Adrenal gland (tissue), 9 donors: ENCODE measurements at regions not wholly inside any gene's neighbourhood (a gene's known extent, or its start where the extent isn't known, plus 50 kb on each side); places are given as distances from the start of the nearest gene placed in this dataset.

ENCODE experiments used
- DNase-seq, 7 donors: peaks; one replicate each; pipeline ENCODE4 v3.0.0-alpha.2; 2019 to 2020
- H3K27ac ChIP-seq, 5 donors: fragments of 200-600 bp; sonication (generic) in 4 of 5; 1 replicate in 3 of 5; 2 replicates in 2 of 5; pipeline versions ENCODE4 v1.5.1 to v1.8.0; 2016 to 2020; ENCODE audit warnings: mild to moderate bottlenecking in 1 of 5
- H3K27me3 ChIP-seq: fragments of 200-600 bp; 2 replicates; pipeline ENCODE4 v1.8.0; 2021
- H3K36me3 ChIP-seq, 2 donors: fragments of 200-600 bp; replicated peaks in 1 of 2; 1 replicate in 1 of 2; 2 replicates in 1 of 2; pipeline versions ENCODE4 v1.5.1 to v1.8.0; 2018 to 2022
- H3K4me1 ChIP-seq, 2 donors: fragments of 200-600 bp; replicated peaks in 1 of 2; 1 replicate in 1 of 2; 2 replicates in 1 of 2; pipeline versions ENCODE4 v1.5.1 to v1.8.0; 2018 to 2021
- H3K4me3 ChIP-seq, 4 donors: fragments of 200-600 bp; sonication (generic) in 3 of 4; one replicate each; pipeline ENCODE4 v1.5.1; 2016 to 2018
- H3K9me3 ChIP-seq, 3 donors: fragments of 200-600 bp; sonication (generic) in 1 of 3; replicated peaks in 1 of 3; 1 replicate in 2 of 3; 2 replicates in 1 of 3; pipeline versions ENCODE4 v1.5.1 to v1.8.0; 2016 to 2021
- POLR2A ChIP-seq, 2 donors: fragments of 450-650 bp; IDR thresholded peaks; one replicate each; pipeline ENCODE4 v1.6.1; 2017; ENCODE audit warnings: antibody characterized with exemption in 2 of 2, mild to moderate bottlenecking in 2 of 2, moderate library complexity in 1 of 2
- WGBS, 4 donors: extraction: QIAGEN DNeasy Blood & Tissue Kit in 2 of 4; methylation state at CpG; one replicate each; pipeline versions ENCODE4 v1.1.5 to v1.1.7; 2013 to 2017; 5-methylcytosine and 5-hydroxymethylcytosine counted together
- intact Hi-C, 2 donors: fragments of 100-400 bp; cut with DNase I; formaldehyde crosslinking; loops; one replicate each; pipeline versions ENCODE4 v1.14.1 to v1.15.0; 2022 to 2023
- TF ChIP-seq, protein P1 (sequence below), 6 experiments: fragments of 450-650 bp in 4 of 6; fragments of 200-600 bp in 2 of 6; sonication (generic) in 1 of 6; IDR thresholded peaks; 1 replicate in 5 of 6; 2 replicates in 1 of 6; pipeline versions ENCODE4 v1.5.1 to v1.8.0; 2016 to 2021; ENCODE audit warnings: antibody characterized with exemption in 6 of 6, mild to moderate bottlenecking in 2 of 6, moderate library complexity in 1 of 6
- donor health status: healthy with polysubstance abuse.
- donor health status: Bipolar disorder and iron deficiency.
- donor health status: DM: yes; HTN: yes; CAD: no.
- donor health status: DM: no; HTN: no; CAD: no.
- donor health status: DM: no; HTN: no; CAD: no.

DNA sequence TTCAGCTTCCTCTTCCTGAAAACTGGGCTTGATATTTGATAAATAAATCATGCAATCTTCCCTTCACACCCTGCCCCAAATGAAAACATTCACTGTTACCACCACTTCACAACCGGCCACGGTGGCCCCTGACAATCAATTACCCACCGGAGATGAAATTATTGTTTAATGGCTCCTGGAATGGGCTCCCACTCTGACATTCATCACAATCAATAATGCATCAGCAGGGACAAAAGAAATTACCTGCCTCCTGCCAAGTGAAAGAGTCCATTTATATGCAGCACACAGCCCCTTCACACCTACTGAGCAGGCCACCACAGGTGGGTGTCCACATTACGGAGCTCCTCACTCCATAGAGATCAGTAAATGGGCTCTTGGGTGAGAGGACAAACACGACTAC lies 193.5 kb upstream of the SNX19 start:
- no peak overlapping the region for H3K27ac ChIP-seq
- H3K9me3 ChIP-seq, result no peaks in the 10 kb centered on the region
- no peak overlapping the region for H3K4me3 ChIP-seq
- no peak for DNase-seq
- 68 to 77% (median 73%) methylated on average over 5 of the region's 5 CpGs for WGBS, 4 donors
- no peaks in the 10 kb centered on the region for H3K27me3 ChIP-seq
- no peaks in the 10 kb centered on the region for H3K36me3 ChIP-seq
- TF ChIP-seq, protein P1, sequence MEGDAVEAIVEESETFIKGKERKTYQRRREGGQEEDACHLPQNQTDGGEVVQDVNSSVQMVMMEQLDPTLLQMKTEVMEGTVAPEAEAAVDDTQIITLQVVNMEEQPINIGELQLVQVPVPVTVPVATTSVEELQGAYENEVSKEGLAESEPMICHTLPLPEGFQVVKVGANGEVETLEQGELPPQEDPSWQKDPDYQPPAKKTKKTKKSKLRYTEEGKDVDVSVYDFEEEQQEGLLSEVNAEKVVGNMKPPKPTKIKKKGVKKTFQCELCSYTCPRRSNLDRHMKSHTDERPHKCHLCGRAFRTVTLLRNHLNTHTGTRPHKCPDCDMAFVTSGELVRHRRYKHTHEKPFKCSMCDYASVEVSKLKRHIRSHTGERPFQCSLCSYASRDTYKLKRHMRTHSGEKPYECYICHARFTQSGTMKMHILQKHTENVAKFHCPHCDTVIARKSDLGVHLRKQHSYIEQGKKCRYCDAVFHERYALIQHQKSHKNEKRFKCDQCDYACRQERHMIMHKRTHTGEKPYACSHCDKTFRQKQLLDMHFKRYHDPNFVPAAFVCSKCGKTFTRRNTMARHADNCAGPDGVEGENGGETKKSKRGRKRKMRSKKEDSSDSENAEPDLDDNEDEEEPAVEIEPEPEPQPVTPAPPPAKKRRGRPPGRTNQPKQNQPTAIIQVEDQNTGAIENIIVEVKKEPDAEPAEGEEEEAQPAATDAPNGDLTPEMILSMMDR (IDR thresholded peaks at IDR 0.05), result no peak
- no peak for TF ChIP-seq POLR2A (IDR thresholded peaks at IDR 0.05)
- intact Hi-C loops, result no loop called here
- no peaks in the 10 kb centered on the region for H3K4me1 ChIP-seq

DNA sequence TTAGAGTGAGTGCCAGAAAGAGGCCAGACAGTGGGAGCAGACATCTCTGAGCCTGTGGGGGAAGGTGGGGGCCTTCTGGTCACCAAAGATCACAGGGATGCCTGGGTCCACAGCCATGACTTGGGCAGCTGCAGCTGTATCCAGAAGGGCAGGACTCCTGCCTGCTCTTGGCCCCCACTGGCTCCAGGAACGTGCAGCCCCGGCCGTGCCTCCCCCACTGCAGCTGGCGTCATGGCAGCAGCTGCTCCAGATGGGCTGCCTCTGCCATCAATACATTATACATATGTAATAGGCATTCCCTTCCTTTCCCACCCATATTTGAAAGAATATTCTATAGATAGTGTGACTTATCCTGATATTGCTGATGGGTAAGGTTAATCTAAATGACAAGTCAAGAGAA lies 195.5 kb upstream of the SNX19 start:
- intact Hi-C loops, result no loop called here
- TF ChIP-seq, protein P1 (IDR thresholded peaks at IDR 0.05), result no peak
- TF ChIP-seq POLR2A (IDR thresholded peaks at IDR 0.05), result no peak
- H3K4me3 ChIP-seq, result no peak overlapping the region
- H3K4me1 ChIP-seq, result no peaks in the 10 kb centered on the region
- no peak for DNase-seq
- no peaks in the 10 kb centered on the region for H3K36me3 ChIP-seq
- WGBS, 4 donors, result 86 to 95% (median 90%) methylated on average over 4 of the region's 4 CpGs
- no peaks in the 10 kb centered on the region for H3K9me3 ChIP-seq
- H3K27me3 ChIP-seq, result no peaks in the 10 kb centered on the region
- H3K27ac ChIP-seq, result no peak overlapping the region

DNA sequence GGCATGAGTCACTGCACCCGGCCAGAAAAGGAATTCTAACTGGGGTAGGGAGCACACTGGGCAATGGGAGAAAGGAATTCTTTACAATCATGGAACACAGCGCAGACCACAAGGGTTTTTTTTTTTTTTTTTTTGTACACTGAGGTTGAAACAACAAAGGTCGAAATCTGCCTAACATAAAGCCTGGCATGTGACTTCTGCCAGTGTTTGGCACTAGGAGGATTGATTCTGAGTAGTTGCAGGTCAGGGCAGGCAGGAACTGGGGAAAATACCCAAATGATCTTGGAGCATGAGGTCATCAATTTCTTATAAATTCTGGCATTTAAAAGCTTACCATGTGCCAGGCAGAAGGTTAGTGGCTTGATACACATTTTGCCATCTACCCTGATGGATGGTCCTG lies 202.0 kb upstream of the SNX19 start:
- Histone ChIP-seq H3K4me1 (no peaks in the 10 kb centered on the region), H3K36me3 (no peaks in the 10 kb centered on the region), H3K27me3 (no peaks in the 10 kb centered on the region), H3K4me3 (no peak overlapping the region), H3K9me3 (no peaks in the 10 kb centered on the region), H3K27ac (no peak overlapping the region)
- intact Hi-C loops, result no loop called here
- TF ChIP-seq, protein P1 (IDR thresholded peaks at IDR 0.05), result no peak
- TF ChIP-seq POLR2A (IDR thresholded peaks at IDR 0.05), result no peak
- WGBS, 4 donors, result 66 to 89% (median 79%) methylated on average over 3 of the region's 3 CpGs
- no peak for DNase-seq

DNA sequence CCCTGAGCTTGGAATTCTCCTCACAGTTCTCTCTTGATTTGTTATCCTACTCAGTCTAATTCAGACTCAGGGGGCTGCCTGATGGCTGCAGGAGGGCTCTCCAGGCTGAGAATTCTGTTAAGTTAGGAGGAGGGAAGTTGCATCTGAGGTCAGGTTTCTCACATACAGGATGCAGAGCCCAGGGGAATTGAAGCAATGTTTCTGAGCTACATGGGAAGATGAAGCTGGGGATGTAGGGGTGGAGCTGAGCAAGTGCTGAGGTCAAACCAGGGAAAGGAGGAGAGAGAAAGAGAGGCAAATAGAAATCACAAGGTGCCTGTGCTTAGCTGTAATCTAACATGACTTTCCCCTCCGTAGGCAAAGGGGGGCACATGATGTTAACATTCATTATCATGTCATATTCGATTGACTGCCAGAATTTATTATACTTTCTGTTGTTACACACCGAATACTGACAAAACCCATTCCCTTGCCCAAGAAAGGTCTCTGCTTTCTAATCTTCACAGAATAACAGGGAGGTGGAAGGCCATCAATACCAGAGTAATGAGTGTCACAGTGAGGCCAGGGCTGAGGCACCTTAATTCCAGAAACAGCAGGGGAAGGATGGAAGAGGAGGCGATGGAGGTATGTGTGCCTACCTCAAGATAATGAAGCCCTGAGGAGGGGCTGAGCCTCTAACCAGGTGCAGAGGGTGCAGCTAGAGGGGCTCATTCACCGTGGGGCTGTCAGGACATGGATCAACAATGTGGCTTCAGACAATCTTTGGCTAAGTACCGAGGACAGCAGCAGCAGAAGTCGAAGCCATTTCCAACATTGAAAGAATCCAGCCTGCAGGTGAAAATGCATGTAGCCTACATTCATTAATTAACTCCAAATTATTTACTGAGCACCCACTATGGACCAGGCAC lies 205.4 kb upstream of the SNX19 start:
- Histone ChIP-seq H3K9me3 (no peaks in the 10 kb centered on the region), H3K27ac (no peak overlapping the region), H3K27me3 (no peaks in the 10 kb centered on the region), H3K4me3 (no peak overlapping the region), H3K36me3 (no peaks in the 10 kb centered on the region), H3K4me1 (no peaks in the 10 kb centered on the region)
- intact Hi-C loops, result no loop called here
- WGBS, 4 donors, result 52 to 71% (median 64%) methylated on average over 7 of the region's 7 CpGs
- TF ChIP-seq, protein P1 (IDR thresholded peaks at IDR 0.05), result no peak
- TF ChIP-seq POLR2A (IDR thresholded peaks at IDR 0.05), result no peak
- DNase-seq, result no peak
